Esophagus squamous epithelium (tissue), 5 donors: ENCODE measurements at regions not wholly inside any gene's neighbourhood (a gene's known extent, or its start where the extent isn't known, plus 50 kb on each side); places are given as distances from the start of the nearest gene placed in this dataset.
A peak's percentile ranks its signal among the peaks of the same experiment; 100 is the strongest.

Experiments
- DNase-seq: peaks from one replicate; lab custom pipeline; 2025; lab: John Stamatoyannopoulos, UW
- H3K27ac ChIP-seq, 4 donors: fragments of 200-600 bp; sonication (generic); one replicate each; pipeline ENCODE4 v1.5.1; 2016 to 2019; ENCODE audit warnings: mild to moderate bottlenecking in 1 of 4
- H3K27me3 ChIP-seq, 4 donors: fragments of 200-600 bp; sonication (generic); 1 replicate in 3 of 4; 2 replicates in 1 of 4; pipeline versions ENCODE4 v1.5.1 to v1.6.0; 2017 to 2021; ENCODE audit warnings: antibody characterized with exemption in 1 of 4
- H3K36me3 ChIP-seq, 3 donors: fragments of 200-600 bp; sonication (generic); one replicate each; pipeline ENCODE4 v1.5.1; 2016 to 2019
- H3K4me1 ChIP-seq, 3 donors: fragments of 200-600 bp; sonication (generic); one replicate each; pipeline ENCODE4 v1.5.1; 2017 to 2019
- H3K4me3 ChIP-seq, 4 donors: fragments of 200-600 bp; sonication (generic); 1 replicate in 3 of 4; 2 replicates in 1 of 4; pipeline ENCODE4 v1.5.1; 2016 to 2019; ENCODE audit warnings: mild to moderate bottlenecking in 2 of 4, moderate library complexity in 1 of 4
- H3K9me3 ChIP-seq, 3 donors: fragments of 200-600 bp; sonication (generic); one replicate each; pipeline ENCODE4 v1.5.1; 2016 to 2019
- POLR2A ChIP-seq, 4 donors: fragments of 450-650 bp; IDR thresholded peaks; one replicate each; pipeline ENCODE4 v1.6.1; 2017; ENCODE audit warnings: antibody characterized with exemption in 4 of 4, mild to moderate bottlenecking in 4 of 4, moderate library complexity in 3 of 4
- WGBS, 2 donors: methylation state at CpG; one replicate each; pipeline ENCODE4 v1.1.5; 2018; 5-methylcytosine and 5-hydroxymethylcytosine counted together
- intact Hi-C: fragments of 100-400 bp; cut with DNase I; formaldehyde crosslinking; loops from one replicate; pipeline ENCODE4 v1.15.0; 2022
- TF ChIP-seq, protein P1 (sequence below), 6 experiments: fragments of 450-650 bp in 4 of 6; fragments of 200-600 bp in 2 of 6; sonication (generic) in 2 of 6; IDR thresholded peaks; one replicate each; pipeline ENCODE4 v1.5.1; 2016 to 2019; ENCODE audit warnings: antibody characterized with exemption in 6 of 6, mild to moderate bottlenecking in 4 of 6, moderate library complexity in 4 of 6
- donor health status: DM: yes; HTN: yes; CAD: no.

DNA sequence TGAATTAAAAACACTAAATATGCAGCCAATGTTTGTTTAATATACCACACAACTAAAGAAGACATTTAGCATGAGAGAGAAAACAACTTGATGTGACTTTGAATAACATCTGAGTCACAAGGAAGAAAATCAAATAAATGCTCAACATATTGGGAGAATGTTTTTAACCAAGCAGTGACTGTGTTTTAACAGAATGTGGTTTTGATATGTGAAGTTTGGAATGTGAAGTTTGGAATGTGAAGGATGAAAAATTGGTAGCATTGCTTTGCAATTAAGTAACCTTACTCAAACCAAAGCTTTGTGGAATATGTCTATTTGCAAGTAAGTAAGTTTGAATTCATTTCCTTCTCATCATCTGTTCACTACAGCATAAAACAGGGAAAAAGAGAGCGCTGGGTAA is 128.2 kb upstream of the DNAJC10 start:
- H3K27me3 ChIP-seq, result no peaks in the 10 kb centered on the region
- H3K4me3 ChIP-seq, result no peak overlapping the region
- 71 to 92% methylated on average over 1 of the region's 1 CpG for WGBS, 2 donors
- intact Hi-C loops, result no loop called here
- no peaks in the 10 kb centered on the region for H3K9me3 ChIP-seq
- no peak overlapping the region for H3K27ac ChIP-seq
- no peak for TF ChIP-seq POLR2A (IDR thresholded peaks at IDR 0.05)
- TF ChIP-seq, protein P1, sequence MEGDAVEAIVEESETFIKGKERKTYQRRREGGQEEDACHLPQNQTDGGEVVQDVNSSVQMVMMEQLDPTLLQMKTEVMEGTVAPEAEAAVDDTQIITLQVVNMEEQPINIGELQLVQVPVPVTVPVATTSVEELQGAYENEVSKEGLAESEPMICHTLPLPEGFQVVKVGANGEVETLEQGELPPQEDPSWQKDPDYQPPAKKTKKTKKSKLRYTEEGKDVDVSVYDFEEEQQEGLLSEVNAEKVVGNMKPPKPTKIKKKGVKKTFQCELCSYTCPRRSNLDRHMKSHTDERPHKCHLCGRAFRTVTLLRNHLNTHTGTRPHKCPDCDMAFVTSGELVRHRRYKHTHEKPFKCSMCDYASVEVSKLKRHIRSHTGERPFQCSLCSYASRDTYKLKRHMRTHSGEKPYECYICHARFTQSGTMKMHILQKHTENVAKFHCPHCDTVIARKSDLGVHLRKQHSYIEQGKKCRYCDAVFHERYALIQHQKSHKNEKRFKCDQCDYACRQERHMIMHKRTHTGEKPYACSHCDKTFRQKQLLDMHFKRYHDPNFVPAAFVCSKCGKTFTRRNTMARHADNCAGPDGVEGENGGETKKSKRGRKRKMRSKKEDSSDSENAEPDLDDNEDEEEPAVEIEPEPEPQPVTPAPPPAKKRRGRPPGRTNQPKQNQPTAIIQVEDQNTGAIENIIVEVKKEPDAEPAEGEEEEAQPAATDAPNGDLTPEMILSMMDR (IDR thresholded peaks at IDR 0.05), result no peak
- no peak for DNase-seq
- H3K4me1 ChIP-seq, result peaks cover 0 to 2% (median 0%) of the 10 kb centered on the region in 3 donors
- H3K36me3 ChIP-seq, result no peaks in the 10 kb centered on the region

GRCh38 chr2:182589121-182589520 is 126.9 kb upstream of the DNAJC10 start:
- Histone ChIP-seq H3K27me3 (no peaks in the 10 kb centered on the region), H3K4me1 (peaks cover 0 to 8% (median 0%) of the 10 kb centered on the region in 3 donors), H3K36me3 (no peaks in the 10 kb centered on the region), H3K4me3 (no peak overlapping the region), H3K9me3 (no peaks in the 10 kb centered on the region), H3K27ac (no peak overlapping the region)
- no peak for DNase-seq
- intact Hi-C loops, result no loop called here
- TF ChIP-seq, protein P1 (IDR thresholded peaks at IDR 0.05), result no peak
- TF ChIP-seq POLR2A (IDR thresholded peaks at IDR 0.05), result no peak

DNA sequence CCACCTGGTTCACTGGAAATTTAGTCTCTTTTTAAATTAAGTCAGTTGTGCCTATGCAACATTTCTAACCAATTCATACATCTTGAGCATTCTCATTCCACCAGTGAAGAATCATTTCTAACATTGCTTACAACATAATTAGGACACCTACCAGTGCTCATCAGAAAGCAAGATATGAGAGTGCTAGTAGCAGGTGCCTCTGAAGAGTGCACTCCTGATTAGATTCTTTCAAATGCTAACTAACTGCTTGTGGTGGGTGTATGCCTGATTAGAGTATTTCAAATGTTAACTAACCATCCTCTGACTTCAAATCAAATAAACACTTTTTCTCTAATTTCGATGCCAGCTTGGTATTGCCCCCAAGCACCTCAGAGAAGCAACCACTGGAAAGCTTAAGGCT is 124.3 kb upstream of the DNAJC10 start:
- H3K27me3 ChIP-seq, result no peaks in the 10 kb centered on the region
- no peak for DNase-seq
- 82% methylated on average over 1 of the region's 1 CpG for WGBS, 2 donors
- TF ChIP-seq, protein P1 (IDR thresholded peaks at IDR 0.05), result no peak
- TF ChIP-seq POLR2A (IDR thresholded peaks at IDR 0.05), result no peak
- H3K27ac ChIP-seq, result no peak overlapping the region
- peaks cover 0 to 8% (median 0%) of the 10 kb centered on the region in 3 donors for H3K4me1 ChIP-seq
- H3K36me3 ChIP-seq, result no peaks in the 10 kb centered on the region
- H3K4me3 ChIP-seq, result no peak overlapping the region
- intact Hi-C loops, result no loop called here
- no peaks in the 10 kb centered on the region for H3K9me3 ChIP-seq

DNA sequence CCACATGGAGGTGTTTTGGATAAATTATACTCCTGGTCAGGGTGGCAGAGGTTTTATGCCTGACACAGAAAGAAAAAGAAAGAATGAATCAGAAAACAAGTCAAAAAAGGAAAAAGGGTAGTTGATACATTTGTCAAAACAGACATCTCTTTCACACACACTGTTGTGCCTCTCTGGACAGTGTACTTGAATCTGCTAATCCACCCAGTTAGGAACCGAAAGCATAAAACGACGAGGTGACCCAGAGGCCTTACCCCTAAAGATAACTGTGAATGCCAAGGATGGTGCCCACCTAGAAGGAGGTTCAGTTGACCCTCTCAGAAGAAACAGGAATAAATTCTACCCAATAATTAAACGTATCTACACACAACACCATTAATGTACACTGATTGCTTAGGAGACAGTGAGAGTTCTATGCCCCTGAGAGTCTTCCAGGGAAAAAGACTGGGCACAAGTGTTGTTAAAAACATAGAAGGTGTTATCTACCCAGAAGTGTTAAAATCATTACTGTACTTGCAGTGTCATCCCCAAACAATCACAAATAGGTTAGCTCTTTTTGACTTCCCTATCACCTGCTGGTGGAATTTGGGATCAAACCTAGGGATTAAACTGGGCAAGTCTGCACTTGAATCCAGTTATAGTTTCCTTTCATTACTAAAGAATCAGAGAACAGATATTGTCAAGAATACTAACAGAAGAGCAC is 123.2 kb upstream of the DNAJC10 start:
- TF ChIP-seq POLR2A (IDR thresholded peaks at IDR 0.05), result no peak
- TF ChIP-seq, protein P1 (IDR thresholded peaks at IDR 0.05), result peak in 2 of 6 experiments; percentile 14 to 46
- Histone ChIP-seq H3K4me3 (no peak overlapping the region), H3K27ac (no peak overlapping the region), H3K36me3 (no peaks in the 10 kb centered on the region), H3K4me1 (peaks cover 0 to 8% (median 0%) of the 10 kb centered on the region in 3 donors), H3K27me3 (no peaks in the 10 kb centered on the region), H3K9me3 (no peaks in the 10 kb centered on the region)
- whole genome bisulfite sequencing, 2 donors, result 72 to 80% methylated on average over 4 of the region's 4 CpGs
- DNase-seq, result no peak
- intact Hi-C loops, result no loop called here

- DNase-seq, result no peak
- Histone ChIP-seq H3K27ac (no peak overlapping the region), H3K27me3 (no peaks in the 10 kb centered on the region), H3K4me3 (no peak overlapping the region), H3K9me3 (no peaks in the 10 kb centered on the region), H3K36me3 (no peaks in the 10 kb centered on the region), H3K4me1 (peaks cover 0 to 8% (median 0%) of the 10 kb centered on the region in 3 donors)
- 35 to 51% methylated on average over 3 of the region's 3 CpGs for WGBS, 2 donors
- intact Hi-C loops, result no loop called here
- TF ChIP-seq, protein P1 (IDR thresholded peaks at IDR 0.05), result no peak
- TF ChIP-seq POLR2A (IDR thresholded peaks at IDR 0.05), result no peak
Measured at GRCh38 chr2:182593394-182593975, 122.6 kb upstream of the DNAJC10 start.
